Memory B cell (primary cell): ENCODE measurements at regions not wholly inside any gene's neighbourhood (a gene's known extent, or its start where the extent isn't known, plus 50 kb on each side); places are given as distances from the start of the nearest gene placed in this dataset.
"Not testable (repeated sequence)": the region's sequence is repeated elsewhere in the genome, so short reads cannot be mapped to it uniquely, and the experiment has no call there.

ENCODE experiments used
- ATAC-seq: fragments of 150-1000 bp; cut with Tn5 transposase; 2 replicates; pipeline ENCODE4 v1.10.0; 2021; ENCODE audit warnings: low read depth, mild to moderate bottlenecking, moderate library complexity
- DNase-seq, 2 donors: peaks; one replicate each; pipeline ENCODE4 v3.0.0; 2022; ENCODE audit warnings: low spot score in 2 of 2
- H3K27ac Mint-ChIP-seq: one replicate; pipeline ENCODE4 v1.8.0; 2022; ENCODE audit warnings: mild to moderate bottlenecking, moderate library complexity, mixed read lengths
- H3K27me3 Mint-ChIP-seq: one replicate; pipeline ENCODE4 v1.8.0; 2022; ENCODE audit warnings: mixed read lengths
- H3K36me3 Mint-ChIP-seq: one replicate; pipeline ENCODE4 v1.8.0; 2022; ENCODE audit warnings: mild to moderate bottlenecking, mixed read lengths
- H3K4me1 Mint-ChIP-seq: one replicate; pipeline ENCODE4 v1.8.0; 2022; ENCODE audit warnings: mixed read lengths
- H3K4me3 Mint-ChIP-seq: one replicate; pipeline ENCODE4 v1.8.0; 2022; ENCODE audit warnings: mild to moderate bottlenecking, moderate library complexity, mixed read lengths
- H3K9me3 Mint-ChIP-seq: one replicate; pipeline ENCODE4 v1.8.0; 2022; ENCODE audit warnings: mixed read lengths

DNA sequence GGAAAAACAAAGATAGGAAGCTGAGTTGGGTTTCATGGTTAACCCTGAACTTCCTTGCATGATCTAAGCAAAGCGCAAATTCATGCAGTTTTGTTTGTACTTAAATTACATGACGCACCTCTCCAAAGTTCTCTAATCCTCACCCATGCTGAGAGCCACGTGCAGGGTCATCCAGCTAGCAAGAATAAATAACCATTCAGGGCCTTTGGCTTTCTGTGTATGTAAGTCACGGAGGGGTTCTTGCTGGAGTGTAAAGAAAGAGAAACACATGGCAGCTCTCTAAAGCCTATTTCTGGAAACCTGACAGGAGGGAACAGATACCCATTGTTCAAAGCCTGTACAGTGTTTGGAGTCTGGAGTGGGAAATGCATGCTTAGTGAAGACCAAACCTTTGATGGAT is 171.7 kb upstream of the CCN2 start:
- Mint-ChIP-seq H3K36me3 (no peaks in the 10 kb centered on the region), H3K27ac (no peak overlapping the region), H3K4me1 (no peaks in the 10 kb centered on the region), H3K27me3 (peaks cover 3% of the 10 kb centered on the region), H3K4me3 (no peak overlapping the region), H3K9me3 (no peaks in the 10 kb centered on the region)
- DNase-seq (no peak), ATAC-seq (no peak)

GRCh38 chr6:132122176-132122575 is 171.0 kb upstream of the CCN2 start:
- Mint-ChIP-seq H3K4me1 (no peaks in the 10 kb centered on the region), H3K27me3 (peaks cover 3% of the 10 kb centered on the region), H3K36me3 (no peaks in the 10 kb centered on the region), H3K9me3 (no peaks in the 10 kb centered on the region), H3K27ac (no peak overlapping the region), H3K4me3 (no peak overlapping the region)
- ATAC-seq (no peak), DNase-seq (no peak)

DNA sequence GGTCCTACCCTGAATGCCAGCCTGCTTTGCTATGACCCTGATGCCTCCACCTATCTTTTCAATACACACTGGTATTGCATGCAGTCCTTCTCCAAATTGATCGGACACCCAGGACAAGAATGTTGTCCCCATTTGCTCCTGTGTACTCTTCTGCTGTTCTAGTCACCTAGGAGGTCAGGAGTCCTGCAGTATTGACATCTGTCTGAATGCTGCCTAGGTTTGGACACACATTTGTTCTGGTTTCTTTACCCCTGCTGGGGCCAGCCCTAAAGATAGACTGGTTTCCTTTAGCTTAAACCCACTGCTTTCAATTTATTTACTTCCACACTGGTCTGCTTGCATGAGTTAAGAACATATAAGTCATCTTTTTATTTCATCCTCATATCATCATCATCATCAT is 167.0 kb upstream of the CCN2 start:
- H3K4me3 Mint-ChIP-seq: no peak overlapping the region
- DNase-seq (no peak), ATAC-seq (no peak)
- H3K27ac Mint-ChIP-seq: no peak overlapping the region
- peaks cover 1% of the 10 kb centered on the region for H3K9me3 Mint-ChIP-seq
- H3K4me1 Mint-ChIP-seq: peaks cover 3% of the 10 kb centered on the region
- H3K27me3 Mint-ChIP-seq: peaks cover 2% of the 10 kb centered on the region
- H3K36me3 Mint-ChIP-seq: no peaks in the 10 kb centered on the region

- Mint-ChIP-seq H3K36me3 (no peaks in the 10 kb centered on the region), H3K27ac (no peak overlapping the region), H3K27me3 (peaks cover 2% of the 10 kb centered on the region), H3K9me3 (peaks cover 1% of the 10 kb centered on the region), H3K4me3 (no peak overlapping the region), H3K4me1 (peaks cover 3% of the 10 kb centered on the region)
- DNase-seq (no peak), ATAC-seq (no peak)
Measured at GRCh38 chr6:132115714-132116366, 164.7 kb upstream of the CCN2 start.

DNA sequence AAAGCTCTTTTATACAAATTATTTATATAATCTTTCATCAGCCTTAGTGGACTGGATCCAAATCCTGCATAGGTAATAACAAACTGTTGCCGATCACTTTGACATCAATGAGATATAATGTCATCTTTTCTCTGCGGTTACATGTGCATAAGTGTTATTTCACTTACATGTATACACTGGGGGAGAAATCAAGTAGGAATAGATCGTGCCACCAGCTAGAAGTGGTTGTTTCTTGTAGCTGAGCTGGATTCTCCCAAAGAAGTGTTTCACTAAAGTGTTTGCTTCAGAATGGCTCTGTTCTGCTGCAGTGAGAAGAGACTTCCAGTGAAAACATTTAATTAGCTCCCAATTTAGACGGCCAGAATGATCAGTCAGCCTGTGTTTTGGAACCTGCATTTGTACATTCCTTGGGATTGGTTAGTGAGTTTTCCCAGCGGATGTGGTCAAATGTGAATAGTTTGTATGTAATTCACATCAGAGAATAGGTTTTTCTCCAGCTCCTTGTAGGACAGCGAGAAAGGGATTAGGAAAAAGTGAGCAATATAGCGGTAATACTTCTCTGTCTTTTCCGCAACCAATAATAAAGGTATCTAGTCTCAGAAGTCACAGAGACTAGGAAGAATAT is 163.1 kb upstream of the CCN2 start:
- no peak for DNase-seq
- H3K9me3 Mint-ChIP-seq: peaks cover 5% of the 10 kb centered on the region
- no peak overlapping the region for H3K4me3 Mint-ChIP-seq
- no peaks in the 10 kb centered on the region for H3K36me3 Mint-ChIP-seq
- no peak overlapping the region for H3K27ac Mint-ChIP-seq
- H3K27me3 Mint-ChIP-seq: peaks cover 2% of the 10 kb centered on the region
- H3K4me1 Mint-ChIP-seq: peaks cover 3% of the 10 kb centered on the region
- no peak for ATAC-seq

- H3K4me3 Mint-ChIP-seq, ATAC-seq, H3K27me3 Mint-ChIP-seq, H3K9me3 Mint-ChIP-seq, DNase-seq, H3K4me1 Mint-ChIP-seq, H3K27ac Mint-ChIP-seq, H3K36me3 Mint-ChIP-seq: not testable (repeated sequence)
Measured at GRCh38 chr6:132109752-132110151, 158.6 kb upstream of the CCN2 start.

DNA sequence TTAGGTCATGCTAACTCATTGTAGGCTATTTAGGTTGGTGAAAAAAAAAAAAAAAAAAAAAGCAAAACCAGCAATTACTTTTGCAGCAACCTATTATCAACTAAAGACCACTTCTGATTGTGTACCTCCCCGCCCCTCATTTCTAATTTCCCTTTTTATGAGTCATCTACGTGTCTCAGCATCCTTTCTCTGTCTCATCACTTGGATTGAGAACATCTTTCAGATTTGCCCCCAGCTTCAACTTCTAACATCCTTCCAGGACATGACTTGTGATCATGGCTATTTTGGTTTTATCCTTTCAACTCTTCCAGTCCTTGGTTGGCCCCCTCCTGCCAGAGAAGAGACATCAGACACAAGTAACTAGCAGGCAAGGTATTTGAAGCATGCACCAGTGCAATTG is 156.7 kb upstream of the CCN2 start:
- no peak for DNase-seq
- no peak overlapping the region for H3K4me3 Mint-ChIP-seq
- H3K9me3 Mint-ChIP-seq: peaks cover 9% of the 10 kb centered on the region
- ATAC-seq: no peak
- no peaks in the 10 kb centered on the region for H3K27me3 Mint-ChIP-seq
- H3K36me3 Mint-ChIP-seq: no peaks in the 10 kb centered on the region
- H3K27ac Mint-ChIP-seq: no peak overlapping the region
- H3K4me1 Mint-ChIP-seq: no peaks in the 10 kb centered on the region

GRCh38 chr6:132101535-132101934 is 150.4 kb upstream of the CCN2 start:
- Mint-ChIP-seq H3K9me3 (no peaks in the 10 kb centered on the region), H3K27ac (no peak overlapping the region), H3K4me1 (no peaks in the 10 kb centered on the region), H3K27me3 (peaks cover 2% of the 10 kb centered on the region), H3K4me3 (no peak overlapping the region), H3K36me3 (no peaks in the 10 kb centered on the region)
- ATAC-seq (no peak), DNase-seq (no peak)

DNA sequence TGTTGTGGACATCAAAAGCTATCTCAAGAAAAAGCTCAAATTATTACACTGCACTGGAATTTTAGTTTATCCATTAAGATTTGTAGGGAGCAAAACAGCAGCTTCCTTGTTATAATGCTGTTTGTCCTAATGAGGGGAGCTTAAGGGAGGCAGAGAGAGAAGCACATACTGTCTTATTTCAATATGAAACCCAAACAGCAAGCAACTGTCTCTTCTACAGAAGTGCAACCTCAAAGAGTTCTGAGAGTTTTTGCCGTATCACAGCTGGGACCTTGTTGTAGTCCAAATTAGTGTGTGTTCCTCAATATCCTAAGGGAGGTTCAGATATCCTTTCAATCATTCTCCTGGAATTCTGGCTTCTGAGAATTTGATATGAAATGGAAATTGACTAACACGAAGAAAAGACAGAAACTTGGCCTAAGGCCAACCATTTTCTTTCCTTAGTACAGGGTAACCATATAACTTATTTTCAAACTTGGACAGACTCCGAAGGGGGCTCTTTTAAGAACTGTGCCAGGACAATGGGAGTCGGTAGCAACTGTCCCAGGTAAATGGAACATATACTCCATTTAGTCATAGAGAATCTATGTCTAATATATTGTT is 149.3 kb upstream of the CCN2 start:
- Mint-ChIP-seq H3K36me3 (no peaks in the 10 kb centered on the region), H3K4me3 (no peak overlapping the region), H3K4me1 (no peaks in the 10 kb centered on the region), H3K27me3 (peaks cover 2% of the 10 kb centered on the region), H3K9me3 (no peaks in the 10 kb centered on the region), H3K27ac (no peak overlapping the region)
- ATAC-seq: no peak
- no peak for DNase-seq

DNA sequence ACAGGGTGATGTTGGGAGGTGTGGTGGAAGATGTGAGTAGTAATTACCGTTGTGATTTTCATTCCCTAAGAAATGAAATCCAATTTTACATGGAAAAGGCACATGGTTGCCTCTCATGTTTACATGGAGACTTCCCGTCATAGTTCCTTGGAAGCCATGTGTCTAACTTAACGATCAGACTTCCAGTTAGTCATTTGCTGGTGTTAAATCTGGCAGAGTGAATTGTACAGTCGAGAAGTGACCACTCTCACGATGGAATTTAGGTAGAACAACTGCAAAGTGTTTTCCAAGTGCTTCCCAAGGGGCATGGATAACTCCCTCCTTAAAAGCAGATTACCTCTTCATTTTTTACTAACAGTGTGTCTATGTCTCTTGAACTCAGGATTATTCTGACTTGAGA is 145.8 kb upstream of the CCN2 start:
- no peaks in the 10 kb centered on the region for H3K9me3 Mint-ChIP-seq
- no peak for DNase-seq
- no peaks in the 10 kb centered on the region for H3K4me1 Mint-ChIP-seq
- peaks cover 2% of the 10 kb centered on the region for H3K27me3 Mint-ChIP-seq
- no peak overlapping the region for H3K27ac Mint-ChIP-seq
- H3K36me3 Mint-ChIP-seq: no peaks in the 10 kb centered on the region
- no peak for ATAC-seq
- H3K4me3 Mint-ChIP-seq: no peak overlapping the region

- H3K36me3 Mint-ChIP-seq: no peaks in the 10 kb centered on the region
- H3K4me3 Mint-ChIP-seq: no peak overlapping the region
- no peak overlapping the region for H3K27ac Mint-ChIP-seq
- H3K4me1 Mint-ChIP-seq: no peaks in the 10 kb centered on the region
- ATAC-seq (no peak), DNase-seq (no peak)
- peaks cover 2% of the 10 kb centered on the region for H3K27me3 Mint-ChIP-seq
- H3K9me3 Mint-ChIP-seq: no peaks in the 10 kb centered on the region
Measured at GRCh38 chr6:132096245-132096644, 145.1 kb upstream of the CCN2 start.

DNA sequence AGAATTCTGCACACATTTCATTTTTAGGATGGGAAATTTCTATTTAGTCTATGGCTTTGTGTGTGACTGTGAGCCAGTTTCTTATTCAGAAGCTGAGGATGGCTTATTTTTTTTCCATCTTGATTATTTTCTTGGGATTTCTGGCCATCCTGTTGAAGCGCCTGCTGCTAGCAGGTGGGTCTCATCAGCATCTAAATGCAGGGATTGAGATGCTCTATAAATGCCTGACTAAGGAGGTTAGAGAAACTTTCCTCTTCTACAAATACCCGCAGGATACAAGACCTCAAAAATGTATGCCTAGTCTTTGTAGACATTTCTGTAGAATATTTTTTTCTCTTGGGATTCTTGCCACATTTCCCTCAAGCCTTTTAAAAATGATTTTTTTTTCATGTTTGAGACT is 138.0 kb upstream of the CCN2 start:
- peaks cover 3% of the 10 kb centered on the region for H3K4me1 Mint-ChIP-seq
- no peaks in the 10 kb centered on the region for H3K27me3 Mint-ChIP-seq
- no peak for DNase-seq
- H3K36me3 Mint-ChIP-seq: no peaks in the 10 kb centered on the region
- ATAC-seq: no peak
- H3K4me3 Mint-ChIP-seq: no peak overlapping the region
- H3K9me3 Mint-ChIP-seq: peaks cover 3% of the 10 kb centered on the region
- no peak overlapping the region for H3K27ac Mint-ChIP-seq

DNA sequence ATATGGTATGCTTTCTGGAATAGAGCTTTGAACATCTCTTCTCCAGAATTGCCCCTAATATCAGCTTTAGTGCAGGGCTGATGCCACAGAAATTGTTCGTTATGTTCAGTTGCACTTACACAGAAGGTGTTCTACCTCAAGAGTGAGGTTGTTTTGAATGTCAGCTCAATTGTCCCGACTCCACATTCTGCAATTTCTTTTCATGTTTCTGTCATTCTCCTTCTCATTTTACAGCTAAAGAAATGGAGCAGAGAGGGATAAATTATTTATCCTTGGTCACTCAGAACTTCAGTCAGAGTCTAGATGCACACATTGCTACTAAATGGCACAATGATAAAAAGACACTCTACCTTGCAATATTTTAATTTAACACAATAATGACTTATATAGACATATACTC is 137.0 kb upstream of the CCN2 start:
- ATAC-seq: no peak

GRCh38 chr6:132087391-132087790 is 136.2 kb upstream of the CCN2 start:
- Mint-ChIP-seq H3K27me3 (no peaks in the 10 kb centered on the region), H3K4me3 (no peak overlapping the region), H3K9me3 (peaks cover 3% of the 10 kb centered on the region), H3K36me3 (no peaks in the 10 kb centered on the region), H3K4me1 (peaks cover 3% of the 10 kb centered on the region), H3K27ac (no peak overlapping the region)
- DNase-seq (no peak), ATAC-seq (no peak)

More for the DNA sequence above, 137.0 kb upstream of the CCN2 start:
- Mint-ChIP-seq H3K4me1 (peaks cover 3% of the 10 kb centered on the region), H3K27ac (no peak overlapping the region), H3K9me3 (peaks cover 3% of the 10 kb centered on the region), H3K4me3 (no peak overlapping the region), H3K36me3 (no peaks in the 10 kb centered on the region), H3K27me3 (no peaks in the 10 kb centered on the region)
- DNase-seq: no peak

DNA sequence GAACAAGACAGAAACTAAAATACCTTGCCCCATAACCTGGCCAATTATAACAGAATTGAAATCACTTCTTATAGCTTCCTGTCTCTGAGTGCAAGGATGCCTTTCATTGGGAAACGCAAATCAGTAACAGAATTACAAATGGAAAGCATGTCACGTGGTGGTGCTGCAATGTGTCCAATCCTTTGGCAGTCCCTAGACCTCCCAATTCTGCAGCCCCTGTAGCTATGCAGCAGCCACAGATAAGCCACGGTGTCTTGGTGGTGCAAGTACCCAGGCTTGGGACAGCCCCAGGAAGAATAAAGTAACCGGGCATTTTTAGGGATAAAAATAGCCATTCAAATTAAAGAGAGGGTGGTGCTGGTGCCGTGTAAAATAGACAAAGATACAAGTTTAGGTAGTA is 134.6 kb upstream of the CCN2 start:
- Mint-ChIP-seq H3K27ac (no peak overlapping the region), H3K4me3 (no peak overlapping the region), H3K27me3 (no peaks in the 10 kb centered on the region), H3K9me3 (peaks cover 3% of the 10 kb centered on the region), H3K36me3 (no peaks in the 10 kb centered on the region), H3K4me1 (peaks cover 3% of the 10 kb centered on the region)
- ATAC-seq (no peak), DNase-seq (no peak)
